ENCODE measurements at regions not wholly inside any gene's neighbourhood (a gene's known extent, or its start where the extent isn't known, plus 50 kb on each side); places are given as distances from the start of the nearest gene placed in this dataset.

- TF ChIP-seq ZNF462 (CRISPR knock-in tag; IDR thresholded peaks at IDR 0.05) (no peak), CREB1 (CRISPR knock-in tag; IDR thresholded peaks at IDR 0.05; ENCODE audit: low read depth) (no peak), POLR2AphosphoS5 (IDR thresholded peaks at IDR 0.05; ENCODE audit: low read depth) (no peak), REST (IDR thresholded peaks at IDR 0.05; ENCODE audit: unreplicated experiment) (no peak)
These were observed 111.9 kb upstream of the IQCM start (continued) for GRCh38 chr4:149927514-149927913.

DNA sequence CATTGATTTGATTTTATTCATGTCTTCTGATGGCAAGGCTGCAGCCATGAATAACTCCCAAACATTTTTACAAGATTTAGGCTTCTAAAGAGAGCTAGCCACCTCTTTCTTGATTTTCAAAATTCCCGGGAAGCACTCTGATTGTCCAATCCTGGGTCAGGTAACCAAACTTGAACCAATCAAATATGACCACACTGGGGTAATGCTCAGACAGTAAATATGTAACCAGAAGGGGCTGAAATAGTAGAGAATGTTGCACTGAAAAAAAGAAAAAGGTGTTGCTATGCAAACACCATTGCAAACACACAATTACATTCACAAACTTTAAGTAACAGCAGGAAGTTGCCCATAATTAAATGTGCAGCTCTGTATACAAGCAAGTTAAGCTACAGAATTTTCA is 112.9 kb upstream of the IQCM start:
- Mint-ChIP-seq H3K4me1 (no peaks in the 10 kb centered on the region), H3K4me3 (no peak overlapping the region), H3K9me3 (no peaks in the 10 kb centered on the region), H3K27me3 (ENCODE audit: insufficient read depth, low read depth, poor library complexity) (no peaks in the 10 kb centered on the region), H3K36me3 (ENCODE audit: low read depth) (no peaks in the 10 kb centered on the region), H3K27ac (no peak overlapping the region)
- DNase-seq (ENCODE audit: low spot score) (no peak), ATAC-seq (no peak)
- Histone ChIP-seq H3K9me2 (ENCODE audit: insufficient read depth) (no peaks in the 10 kb centered on the region; the same call in 1 of the 2 replicates), H3K27ac (ENCODE audit: low read depth) (no peak overlapping the region), H3K4me3 (no peak overlapping the region), H3K27me3 (ENCODE audit: insufficient read depth) (no peaks in the 10 kb centered on the region), H3F3A (replicated peaks; ENCODE audit: low read depth) (no peaks in the 10 kb centered on the region), H4K20me1 (replicated peaks; ENCODE audit: insufficient read depth) (no peaks in the 10 kb centered on the region), H3K79me2 (replicated peaks; ENCODE audit: insufficient read depth) (no peaks in the 10 kb centered on the region), H3K36me3 (ENCODE audit: insufficient read depth) (no peaks in the 10 kb centered on the region), H3K4me2 (no peak overlapping the region), H3K4me1 (ENCODE audit: insufficient read depth) (no peaks in the 10 kb centered on the region), H2AFZ (no peak overlapping the region)
- TF ChIP-seq ZNF114 (CRISPR knock-in tag; IDR thresholded peaks at IDR 0.05) = no peak
- TF ChIP-seq NANOG (IDR thresholded peaks at IDR 0.05; ENCODE audit: borderline replicate concordance) = no peak
- TF ChIP-seq EZH2 (IDR thresholded peaks at IDR 0.05; ENCODE audit: low read depth, unreplicated experiment) = no peak
- no peak for TF ChIP-seq EZH2phosphoT487 (IDR thresholded peaks at IDR 0.05; ENCODE audit: unreplicated experiment)
- TF ChIP-seq ZNF331 (CRISPR knock-in tag; IDR thresholded peaks at IDR 0.05; ENCODE audit: low read depth) = no peak
